KOPT-K1 (cell line): ENCODE measurements at regions not wholly inside any gene's neighbourhood (a gene's known extent, or its start where the extent isn't known, plus 50 kb on each side); places are given as distances from the start of the nearest gene placed in this dataset.

Experiments
- H3K27ac ChIP-seq: fragments of 200-600 bp; sonication (generic); 2 replicates; pipeline ENCODE4 v1.5.1; 2016; ENCODE audit warnings: antibody characterized with exemption, mild to moderate bottlenecking, low read depth, low read length; ENCODE audit not compliant: poor library complexity, severe bottlenecking
- H3K36me3 ChIP-seq: fragments of 200-600 bp; sonication (generic); 2 replicates; pipeline ENCODE4 v1.5.1; 2017; ENCODE audit warnings: antibody characterized with exemption, mild to moderate bottlenecking, low read length, moderate library complexity; ENCODE audit not compliant: insufficient read depth
- H3K9me3 ChIP-seq: fragments of 200-600 bp; sonication (generic); 2 replicates; pipeline ENCODE4 v1.5.1; 2017; ENCODE audit warnings: antibody characterized with exemption, low read length, mild to moderate bottlenecking; ENCODE audit not compliant: insufficient read depth, poor library complexity, severe bottlenecking

DNA sequence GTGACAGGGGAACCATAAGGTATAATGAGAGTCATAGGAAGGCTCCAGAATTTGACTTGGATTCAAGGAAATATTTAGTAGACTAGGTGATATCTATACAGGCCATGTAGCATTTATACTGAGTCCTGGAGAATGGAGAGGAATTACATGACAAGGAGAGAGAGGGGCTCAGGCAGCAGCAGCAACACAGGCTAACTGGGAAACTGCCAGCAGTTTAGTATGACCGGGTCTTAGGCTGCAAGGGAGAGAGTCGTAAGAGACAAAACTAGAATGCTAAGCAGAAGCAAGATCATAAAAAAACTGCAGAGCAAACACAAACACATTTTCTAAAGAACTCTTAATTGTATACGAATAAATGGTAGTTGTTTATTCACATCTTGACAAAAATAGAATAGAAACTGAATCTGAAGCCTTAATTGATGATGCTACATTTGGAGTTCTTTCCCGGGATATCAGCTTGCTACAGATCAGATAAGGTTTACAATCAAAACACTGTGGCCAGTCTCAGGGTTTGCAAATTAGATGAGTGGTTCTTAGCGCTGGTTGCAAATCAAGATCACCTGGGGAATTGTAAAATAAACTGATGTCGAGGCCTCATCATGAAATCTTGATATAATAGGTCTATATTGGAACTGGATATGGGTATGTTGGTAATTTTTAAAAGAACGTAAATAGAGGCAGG lies 480.0 kb upstream of the C9orf72 start:
- H3K27ac ChIP-seq = no peak overlapping the region
- H3K36me3 ChIP-seq = no peaks in the 10 kb centered on the region
- no peaks in the 10 kb centered on the region for H3K9me3 ChIP-seq

DNA sequence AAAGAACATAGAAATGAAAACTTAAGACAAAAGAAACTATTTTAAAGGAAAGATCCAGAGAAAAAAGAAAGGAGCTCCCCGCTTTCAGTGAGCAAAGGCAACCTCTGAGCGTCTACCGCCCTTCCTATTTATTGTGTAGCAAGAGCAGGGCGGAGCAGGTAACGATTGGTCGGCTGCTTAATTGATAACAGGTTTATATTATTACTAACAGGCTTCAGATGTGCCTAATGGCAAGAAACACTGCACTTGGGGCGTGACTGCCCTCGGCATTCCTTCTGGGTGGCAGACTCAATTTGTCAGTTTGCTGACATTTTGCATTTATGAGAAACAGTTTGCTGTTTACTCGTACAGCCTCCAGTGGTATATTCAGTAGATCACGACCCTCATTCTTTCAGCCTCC lies 482.7 kb upstream of the C9orf72 start:
- H3K27ac ChIP-seq = no peak overlapping the region
- no peaks in the 10 kb centered on the region for H3K9me3 ChIP-seq
- no peaks in the 10 kb centered on the region for H3K36me3 ChIP-seq

DNA sequence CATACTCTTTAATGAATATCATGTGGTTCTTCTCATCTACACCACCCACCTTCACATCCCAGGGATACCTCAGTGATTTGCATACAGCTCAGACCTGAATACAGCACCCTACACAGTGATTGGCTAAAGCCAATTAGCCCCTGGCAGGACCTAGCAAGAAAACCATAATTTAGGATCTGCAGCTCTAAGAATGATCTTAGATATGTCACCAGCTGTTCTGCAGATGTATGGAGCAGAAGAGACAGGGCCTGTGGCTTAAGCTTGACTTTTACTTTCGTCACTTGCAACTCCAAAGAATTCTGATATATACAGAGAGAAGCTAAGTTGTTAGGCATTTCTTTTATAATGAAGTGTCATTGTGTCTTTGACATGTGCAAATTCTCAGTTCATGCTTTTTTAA lies 483.2 kb upstream of the C9orf72 start:
- Histone ChIP-seq H3K36me3 (no peaks in the 10 kb centered on the region), H3K9me3 (no peaks in the 10 kb centered on the region), H3K27ac (no peak overlapping the region)

DNA sequence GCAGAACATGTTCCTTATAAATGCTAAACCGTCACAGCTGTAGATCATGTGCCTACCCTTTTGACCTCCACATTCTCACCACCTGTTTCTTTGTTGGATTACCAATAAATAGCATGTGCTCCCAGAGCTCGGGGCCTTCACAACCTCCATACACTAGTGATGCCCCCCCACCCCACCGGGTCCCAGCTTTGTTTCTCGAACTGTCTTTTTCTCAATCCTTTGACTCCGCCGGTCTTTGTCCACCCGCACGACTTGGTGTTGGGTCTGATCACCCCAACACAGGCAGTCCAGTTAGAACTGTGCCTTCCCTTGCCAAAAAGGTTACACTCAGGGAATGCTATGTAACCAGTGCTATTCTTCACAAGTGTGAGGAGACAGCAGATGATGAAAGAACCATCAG lies 485.9 kb upstream of the C9orf72 start:
- H3K36me3 ChIP-seq = no peaks in the 10 kb centered on the region
- H3K9me3 ChIP-seq = no peaks in the 10 kb centered on the region
- H3K27ac ChIP-seq = no peak overlapping the region

DNA sequence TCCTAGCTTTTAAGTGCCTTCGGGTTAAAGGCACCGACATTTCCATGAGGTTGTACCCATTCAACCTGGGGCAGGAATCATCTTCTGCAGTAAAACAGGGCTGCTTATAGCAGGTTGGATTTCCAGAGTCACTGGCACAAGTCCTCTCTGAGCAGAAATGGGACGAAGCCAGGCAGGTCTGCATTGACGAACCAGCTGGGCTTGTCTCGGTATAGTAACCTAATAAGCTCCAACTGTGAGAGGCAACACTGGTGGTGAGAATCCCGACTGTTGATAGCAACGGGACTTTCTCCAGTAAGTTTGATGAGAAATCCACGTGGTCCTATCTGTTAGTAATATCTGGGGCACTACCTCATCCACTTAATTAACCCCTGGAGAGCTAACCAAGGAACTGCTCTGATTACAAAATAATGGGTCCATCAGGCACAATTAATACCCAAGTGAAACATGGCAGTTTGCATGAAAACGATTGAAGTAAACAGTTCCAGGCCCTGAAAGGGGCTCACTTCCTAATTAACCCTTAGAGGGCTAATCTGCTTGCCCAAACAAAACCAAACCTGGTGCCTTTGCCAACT lies 491.0 kb upstream of the C9orf72 start:
- Histone ChIP-seq H3K27ac (no peak overlapping the region), H3K36me3 (no peaks in the 10 kb centered on the region), H3K9me3 (no peaks in the 10 kb centered on the region)

DNA sequence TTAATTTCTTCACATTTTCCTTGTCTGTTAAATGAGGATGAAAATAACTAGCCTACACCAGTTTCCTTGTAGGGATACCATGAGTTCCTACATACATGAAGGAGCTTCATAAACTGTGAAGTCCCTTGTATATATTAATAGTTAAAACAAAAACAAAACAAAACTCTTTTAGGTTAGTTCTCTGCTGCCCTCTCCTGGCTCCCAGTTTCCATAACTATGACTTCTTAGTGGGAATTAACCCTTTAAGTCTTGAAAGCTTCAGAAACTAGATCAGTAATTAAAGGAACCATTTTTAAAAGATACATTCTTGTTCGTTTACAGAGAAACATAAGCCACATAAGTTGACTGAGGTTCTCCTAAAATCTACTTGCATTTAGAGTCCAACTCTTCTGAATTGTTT lies 500.0 kb upstream of the C9orf72 start:
- Histone ChIP-seq H3K9me3 (no peaks in the 10 kb centered on the region), H3K27ac (no peak overlapping the region), H3K36me3 (no peaks in the 10 kb centered on the region)

DNA sequence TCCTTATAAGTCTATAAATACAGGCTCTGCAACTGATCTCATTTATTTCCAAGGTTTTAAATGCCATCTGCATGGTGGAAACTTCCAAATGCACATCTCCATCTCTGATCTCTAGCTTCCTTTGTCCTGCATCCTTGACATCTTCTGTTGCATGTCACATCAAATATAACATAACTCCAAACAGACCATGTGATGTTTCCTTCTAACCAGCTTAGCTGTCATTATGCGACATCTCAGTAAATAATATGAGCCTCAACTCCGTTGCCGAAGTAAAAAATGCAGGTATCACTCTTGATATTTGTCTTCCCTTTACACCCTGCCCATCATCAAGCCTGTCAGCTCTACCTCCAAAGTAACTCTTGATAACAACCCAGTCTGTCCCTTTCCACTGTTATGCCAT lies 506.4 kb upstream of the C9orf72 start:
- no peak overlapping the region for H3K27ac ChIP-seq
- no peaks in the 10 kb centered on the region for H3K36me3 ChIP-seq
- H3K9me3 ChIP-seq = no peaks in the 10 kb centered on the region

DNA sequence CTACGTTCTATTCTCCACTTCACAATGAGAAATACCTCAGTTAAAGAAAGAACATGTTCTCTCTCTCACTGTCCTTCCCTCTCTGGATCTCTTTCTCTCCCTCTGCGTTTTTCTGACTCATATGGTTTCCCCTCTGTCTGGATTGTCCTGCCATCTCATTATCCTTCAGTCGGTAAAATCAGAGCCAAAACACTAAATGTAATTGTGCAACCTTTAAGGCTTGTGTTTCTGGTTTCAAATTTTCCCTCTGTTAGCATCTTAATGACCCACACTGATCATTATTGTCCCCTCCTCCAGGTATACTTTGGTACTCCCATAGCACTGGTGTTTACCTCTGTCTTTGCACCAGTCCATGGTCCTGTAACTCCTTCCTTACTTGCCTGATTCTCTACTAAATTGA lies 509.4 kb upstream of the C9orf72 start:
- H3K27ac ChIP-seq = no peak overlapping the region
- H3K9me3 ChIP-seq = no peaks in the 10 kb centered on the region
- H3K36me3 ChIP-seq = no peaks in the 10 kb centered on the region

DNA sequence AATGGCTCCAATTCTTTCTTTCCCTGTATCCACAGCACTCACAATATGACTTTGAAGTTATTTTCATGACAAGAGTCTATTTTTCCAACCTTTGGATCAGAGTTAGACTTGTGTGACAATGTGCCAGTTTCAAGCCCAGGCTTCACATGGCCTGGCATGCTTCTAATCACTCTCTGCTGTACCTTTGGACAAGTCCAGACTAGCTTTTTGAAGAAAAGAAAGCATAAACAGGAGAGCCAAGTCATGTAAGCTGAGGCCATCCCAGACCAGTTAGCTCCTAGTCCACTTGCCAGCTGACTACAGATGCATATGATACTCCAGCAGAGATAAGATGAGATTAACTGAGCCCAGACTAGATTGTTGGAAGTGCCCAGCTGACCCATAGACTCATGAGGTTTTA lies 513.6 kb upstream of the C9orf72 start:
- Histone ChIP-seq H3K27ac (no peak overlapping the region), H3K36me3 (no peaks in the 10 kb centered on the region), H3K9me3 (no peaks in the 10 kb centered on the region)

DNA sequence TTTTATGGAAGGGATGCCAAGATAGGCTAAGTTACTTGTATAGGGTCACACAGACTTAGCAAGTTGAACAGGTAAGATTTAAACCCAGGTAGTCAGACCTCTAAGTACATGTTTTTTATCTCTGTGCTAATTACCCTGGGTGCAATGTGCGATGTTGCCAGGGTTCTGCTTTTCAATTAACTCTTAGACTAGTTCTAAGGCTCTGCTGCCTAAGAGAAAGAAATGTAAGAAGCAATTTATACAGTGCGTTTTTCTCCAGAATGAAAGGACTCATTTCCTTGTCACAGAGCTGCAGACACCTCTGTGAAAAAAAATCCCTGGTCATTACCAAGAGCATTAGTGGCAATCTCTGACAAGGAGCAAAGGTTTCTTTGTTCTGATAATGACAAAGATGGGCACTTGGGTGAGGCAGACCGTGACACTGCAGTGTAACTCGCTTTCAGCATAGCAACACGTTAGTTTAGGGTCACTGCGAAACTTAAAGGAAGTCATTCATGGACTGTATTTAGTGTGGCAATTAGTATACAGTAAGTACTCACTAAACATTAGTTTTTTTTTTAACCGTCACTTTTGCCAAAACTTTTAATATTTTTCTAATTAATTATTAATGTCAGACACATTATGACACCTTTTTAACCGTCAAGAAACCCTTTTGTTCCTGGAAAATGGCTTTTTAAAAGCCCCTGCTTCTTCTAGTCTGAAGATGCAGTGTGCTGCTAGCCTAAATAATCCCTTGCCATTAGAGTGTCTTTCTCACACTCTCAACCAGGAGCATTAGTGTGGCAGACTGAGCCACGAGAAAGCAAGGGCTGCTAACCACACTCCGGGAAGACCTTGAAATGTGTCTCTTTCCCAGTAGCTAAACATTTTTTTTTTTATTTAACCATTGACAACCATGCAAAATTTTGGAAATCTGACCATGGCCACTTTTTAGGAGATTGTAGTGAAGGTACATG lies 520.0 kb upstream of the C9orf72 start:
- H3K9me3 ChIP-seq = no peaks in the 10 kb centered on the region
- no peak overlapping the region for H3K27ac ChIP-seq
- H3K36me3 ChIP-seq = no peaks in the 10 kb centered on the region

DNA sequence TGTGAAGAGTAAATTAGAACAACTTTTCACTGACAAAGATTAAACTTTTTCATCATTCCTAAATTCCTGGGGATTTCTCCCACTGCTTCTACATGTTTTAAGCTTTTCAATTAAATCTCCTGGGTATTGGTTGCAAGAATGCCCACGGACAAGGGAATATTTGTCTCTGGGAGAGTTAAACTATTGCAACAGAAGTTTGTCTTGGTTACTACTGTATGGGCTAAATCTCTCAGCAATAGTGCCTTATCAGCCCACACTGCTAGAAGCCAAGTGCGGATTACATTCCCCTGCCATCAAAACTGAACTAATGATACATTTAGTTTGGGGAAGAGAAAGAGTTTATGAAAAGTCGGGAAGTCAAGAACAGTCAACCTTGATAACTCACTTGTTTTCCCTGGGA lies 528.2 kb upstream of the C9orf72 start:
- H3K36me3 ChIP-seq = no peaks in the 10 kb centered on the region
- no peak overlapping the region for H3K27ac ChIP-seq
- H3K9me3 ChIP-seq = no peaks in the 10 kb centered on the region

DNA sequence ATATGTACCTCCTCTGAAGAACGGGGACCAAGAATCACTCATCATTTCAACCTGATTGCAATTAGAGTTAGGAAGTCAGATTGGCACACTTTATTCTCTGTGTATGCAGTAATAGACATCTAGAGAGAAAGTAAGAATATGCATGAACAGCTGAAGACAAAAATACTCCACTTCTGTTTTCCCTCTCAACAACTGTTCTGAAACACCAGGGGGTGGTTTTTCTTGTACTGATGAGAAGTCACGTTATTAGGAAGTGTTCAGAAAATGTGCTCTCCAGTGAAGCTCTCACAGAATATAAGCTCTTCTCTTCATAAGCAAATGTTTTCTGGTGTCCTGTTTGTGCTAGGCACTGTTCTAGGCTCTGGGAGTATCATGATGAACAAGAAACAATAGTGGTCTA lies 531.7 kb upstream of the C9orf72 start:
- Histone ChIP-seq H3K9me3 (no peaks in the 10 kb centered on the region), H3K27ac (no peak overlapping the region)

DNA sequence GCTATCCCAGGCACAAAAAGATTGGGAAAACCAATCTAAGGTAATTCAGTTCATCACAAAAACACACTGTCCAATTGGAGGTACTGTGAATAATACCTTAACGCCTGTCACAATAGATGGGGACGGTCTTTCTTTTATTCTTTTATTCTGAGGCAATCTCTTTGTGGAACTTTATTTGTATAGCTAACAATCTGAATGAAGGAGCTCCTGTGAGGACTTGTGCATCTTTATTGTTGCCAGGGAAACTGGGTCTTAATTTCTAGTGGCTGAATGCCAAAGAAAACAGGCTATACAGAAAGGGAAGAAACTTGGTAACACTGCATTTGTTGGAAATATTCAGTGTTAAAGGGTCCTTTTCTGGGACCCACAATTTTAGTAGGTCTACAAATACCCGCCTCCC lies 546.9 kb upstream of the C9orf72 start:
- no peak overlapping the region for H3K27ac ChIP-seq
- no peaks in the 10 kb centered on the region for H3K9me3 ChIP-seq
- H3K36me3 ChIP-seq = no peaks in the 10 kb centered on the region

More for the DNA sequence above, 531.7 kb upstream of the C9orf72 start:
- H3K36me3 ChIP-seq = no peaks in the 10 kb centered on the region

DNA sequence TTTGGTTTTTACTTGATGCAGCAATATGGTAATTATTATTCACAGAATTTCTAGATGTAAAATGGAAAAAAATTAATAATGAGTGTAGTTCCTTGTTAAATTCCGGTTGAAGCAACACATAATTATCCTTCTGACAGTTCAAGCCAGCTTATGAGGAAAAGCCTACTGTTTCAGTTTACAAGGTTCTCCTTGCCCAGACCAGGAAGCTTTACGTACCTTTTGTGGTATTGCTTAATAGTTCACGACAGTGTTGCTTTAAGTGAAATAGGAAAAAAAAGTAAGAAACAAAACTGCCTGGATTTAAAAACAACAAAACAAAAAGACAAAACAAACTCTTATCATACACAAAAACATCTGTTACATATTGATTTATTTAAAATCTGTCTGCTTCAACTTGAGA lies 547.3 kb upstream of the C9orf72 start:
- H3K9me3 ChIP-seq = no peaks in the 10 kb centered on the region
- no peak overlapping the region for H3K27ac ChIP-seq
- no peaks in the 10 kb centered on the region for H3K36me3 ChIP-seq

DNA sequence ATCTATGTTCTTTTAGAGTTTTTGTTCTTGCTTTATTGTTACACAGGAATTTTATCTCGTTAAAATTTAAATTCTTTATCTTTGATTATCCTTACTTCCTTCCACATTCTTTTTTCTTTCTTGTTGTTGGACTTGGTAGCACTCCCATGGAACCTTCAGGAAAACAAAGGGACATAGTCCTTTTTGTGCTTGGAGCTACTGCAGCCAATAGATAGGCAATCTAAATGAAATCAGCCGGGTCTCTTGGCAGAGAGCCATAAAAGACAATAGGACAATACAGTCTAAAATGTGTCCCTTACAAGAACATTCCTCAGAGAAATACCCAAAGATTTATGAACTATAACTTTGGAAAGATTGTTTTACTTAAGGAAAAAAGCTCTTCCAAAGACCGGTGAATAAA lies 548.1 kb upstream of the C9orf72 start:
- H3K27ac ChIP-seq = no peak overlapping the region
- no peaks in the 10 kb centered on the region for H3K9me3 ChIP-seq
- H3K36me3 ChIP-seq = no peaks in the 10 kb centered on the region
